ENCODE measurements at regions not wholly inside any gene's neighbourhood (a gene's known extent, or its start where the extent isn't known, plus 50 kb on each side); places are given as distances from the start of the nearest gene placed in this dataset.
"Not testable (repeated sequence)": the region's sequence is repeated elsewhere in the genome, so short reads cannot be mapped to it uniquely, and the experiment has no call there.

DNA sequence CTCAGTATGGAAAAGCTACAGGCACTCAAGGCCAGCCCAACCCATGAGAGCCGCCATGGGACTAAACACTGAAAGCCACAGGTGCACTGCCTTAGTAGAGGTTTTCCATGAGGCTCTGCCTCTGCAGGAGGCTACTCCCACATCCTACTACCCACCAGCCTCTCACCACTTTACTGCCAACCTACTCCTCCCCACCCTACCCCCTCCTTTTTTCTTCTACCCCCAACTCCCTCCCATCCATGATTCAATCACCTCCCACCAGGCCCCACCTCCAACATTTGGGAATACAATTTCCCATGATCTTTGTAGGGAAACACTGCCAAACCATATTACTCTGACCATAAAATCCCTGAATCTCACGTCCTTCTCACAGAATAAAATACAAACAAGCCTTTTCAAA, 101.6 kb upstream of the CTSV start:
- no peak overlapping the region for H3K4me3 ChIP-seq (ENCODE audit: control insufficient read depth, low read depth, low read length)
- TF ChIP-seq, protein P1, sequence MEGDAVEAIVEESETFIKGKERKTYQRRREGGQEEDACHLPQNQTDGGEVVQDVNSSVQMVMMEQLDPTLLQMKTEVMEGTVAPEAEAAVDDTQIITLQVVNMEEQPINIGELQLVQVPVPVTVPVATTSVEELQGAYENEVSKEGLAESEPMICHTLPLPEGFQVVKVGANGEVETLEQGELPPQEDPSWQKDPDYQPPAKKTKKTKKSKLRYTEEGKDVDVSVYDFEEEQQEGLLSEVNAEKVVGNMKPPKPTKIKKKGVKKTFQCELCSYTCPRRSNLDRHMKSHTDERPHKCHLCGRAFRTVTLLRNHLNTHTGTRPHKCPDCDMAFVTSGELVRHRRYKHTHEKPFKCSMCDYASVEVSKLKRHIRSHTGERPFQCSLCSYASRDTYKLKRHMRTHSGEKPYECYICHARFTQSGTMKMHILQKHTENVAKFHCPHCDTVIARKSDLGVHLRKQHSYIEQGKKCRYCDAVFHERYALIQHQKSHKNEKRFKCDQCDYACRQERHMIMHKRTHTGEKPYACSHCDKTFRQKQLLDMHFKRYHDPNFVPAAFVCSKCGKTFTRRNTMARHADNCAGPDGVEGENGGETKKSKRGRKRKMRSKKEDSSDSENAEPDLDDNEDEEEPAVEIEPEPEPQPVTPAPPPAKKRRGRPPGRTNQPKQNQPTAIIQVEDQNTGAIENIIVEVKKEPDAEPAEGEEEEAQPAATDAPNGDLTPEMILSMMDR (conservative IDR thresholded peaks at IDR 0.05; ENCODE audit: control insufficient read depth, insufficient read depth, low read depth, low read length) = no peak
- DNase-seq (ENCODE audit: low read depth) = no peak

DNA sequence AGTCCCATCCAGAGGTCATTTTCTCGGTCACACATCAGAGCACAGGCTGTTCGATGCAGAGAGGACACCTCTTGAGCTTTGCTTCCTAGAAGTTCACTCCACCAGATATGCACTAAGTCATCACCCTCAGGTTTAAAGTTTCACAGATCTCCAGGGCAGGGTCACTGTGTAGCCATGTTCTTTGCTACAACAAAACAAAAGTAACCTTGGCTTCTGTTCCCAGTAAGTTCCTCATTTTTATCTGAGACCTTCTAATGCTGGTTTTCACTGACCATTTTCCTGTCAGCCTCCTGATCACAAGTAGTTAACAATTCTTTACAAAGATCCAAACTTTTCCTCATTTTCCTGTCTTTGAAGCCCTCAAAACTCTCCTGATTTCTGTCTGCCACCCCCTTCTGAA, 97.5 kb upstream of the CTSV start:
- no peak for DNase-seq (ENCODE audit: low read depth)
- TF ChIP-seq, protein P1 (conservative IDR thresholded peaks at IDR 0.05; ENCODE audit: control insufficient read depth, insufficient read depth, low read depth, low read length) = no peak
- H3K4me3 ChIP-seq (ENCODE audit: control insufficient read depth, low read depth, low read length) = no peak overlapping the region

DNA sequence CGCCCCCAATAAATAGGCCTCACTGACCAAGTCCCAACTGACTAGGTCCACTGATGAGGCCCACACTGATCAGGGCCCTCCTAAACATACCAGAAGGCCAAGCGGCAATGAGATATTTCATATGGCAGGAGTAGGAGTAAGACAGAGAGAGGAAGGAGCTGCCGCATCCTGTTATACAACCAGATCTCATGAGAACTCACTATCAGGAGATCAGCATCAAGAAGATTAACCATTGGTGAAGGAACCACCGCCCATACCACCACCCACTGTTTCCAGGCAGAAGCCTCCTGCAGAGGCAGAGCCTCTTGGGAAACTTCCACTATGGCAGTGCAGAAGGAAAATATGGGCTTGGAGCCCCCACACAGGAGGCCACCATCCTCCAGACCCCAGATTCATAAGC, 95.0 kb upstream of the CTSV start:
- not testable (repeated sequence) for H3K4me3 ChIP-seq (ENCODE audit: control insufficient read depth, low read depth, low read length); DNase-seq (ENCODE audit: low read depth)

DNA sequence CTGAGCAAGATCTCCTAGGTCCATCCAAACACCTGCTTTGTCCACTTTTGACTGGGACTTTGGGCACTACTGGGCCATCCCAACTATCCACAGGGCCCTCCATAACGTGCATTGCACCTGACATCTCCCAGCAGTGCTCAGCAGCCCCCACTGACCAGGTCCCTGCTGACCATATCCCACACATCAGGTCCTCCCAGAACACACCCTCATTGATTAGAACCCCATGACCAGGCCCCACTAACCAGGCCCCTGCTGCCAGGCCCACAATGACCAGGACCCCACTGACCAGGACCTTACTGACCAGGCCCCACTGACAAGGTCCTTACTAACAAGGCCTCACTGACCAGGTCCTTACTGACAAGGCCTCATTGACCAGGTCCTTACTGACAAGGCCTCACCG, 93.9 kb upstream of the CTSV start:
- no peak for DNase-seq (ENCODE audit: low read depth)
- TF ChIP-seq, protein P1 (conservative IDR thresholded peaks at IDR 0.05; ENCODE audit: control insufficient read depth, insufficient read depth, low read depth, low read length) = no peak
- H3K4me3 ChIP-seq (ENCODE audit: control insufficient read depth, low read depth, low read length) = no peak overlapping the region

DNA sequence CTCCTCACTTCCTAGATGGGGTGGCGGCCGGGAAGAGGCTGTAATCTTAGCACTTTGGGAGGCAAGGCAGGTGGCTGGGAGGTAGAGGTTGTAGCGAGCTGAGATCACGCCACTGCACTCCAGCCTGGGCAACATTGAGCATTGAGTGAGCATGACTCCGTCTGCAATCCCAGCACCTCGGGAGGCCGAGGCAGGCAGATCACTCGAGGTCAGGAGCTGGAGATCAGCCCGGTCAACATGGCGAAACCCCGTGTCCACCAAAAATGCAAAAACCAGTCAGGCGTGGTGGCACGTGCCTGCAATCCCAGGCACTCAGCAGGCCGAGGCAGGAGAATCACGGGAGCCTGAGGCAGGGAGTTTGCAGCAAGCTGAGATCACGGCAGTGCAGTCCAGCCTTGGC, 91.9 kb upstream of the CTSV start:
- not testable (repeated sequence) for DNase-seq (ENCODE audit: low read depth); H3K4me3 ChIP-seq (ENCODE audit: control insufficient read depth, low read depth, low read length)

DNA sequence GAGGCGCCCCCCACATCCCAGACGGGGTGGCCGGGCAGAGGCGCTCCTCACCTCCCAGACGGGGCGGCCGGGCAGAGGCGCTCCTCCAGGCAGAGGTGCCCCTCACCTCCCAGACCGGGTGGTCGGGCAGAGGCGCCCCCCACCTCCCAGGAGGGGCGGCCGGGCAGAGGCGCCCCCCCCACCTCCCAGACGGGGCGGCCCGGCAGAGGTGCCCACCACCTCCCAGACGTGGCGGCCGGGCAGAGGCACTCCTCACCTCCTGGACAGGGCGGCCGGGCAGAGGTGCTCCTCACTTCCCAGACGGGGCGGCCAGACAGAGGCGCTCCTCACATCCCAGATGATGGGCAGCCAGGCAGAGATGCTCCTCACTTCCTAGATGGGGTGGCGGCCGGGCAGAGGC, 91.4 kb upstream of the CTSV start:
- DNase-seq (ENCODE audit: low read depth); H3K4me3 ChIP-seq (ENCODE audit: control insufficient read depth, low read depth, low read length): not testable (repeated sequence)

DNA sequence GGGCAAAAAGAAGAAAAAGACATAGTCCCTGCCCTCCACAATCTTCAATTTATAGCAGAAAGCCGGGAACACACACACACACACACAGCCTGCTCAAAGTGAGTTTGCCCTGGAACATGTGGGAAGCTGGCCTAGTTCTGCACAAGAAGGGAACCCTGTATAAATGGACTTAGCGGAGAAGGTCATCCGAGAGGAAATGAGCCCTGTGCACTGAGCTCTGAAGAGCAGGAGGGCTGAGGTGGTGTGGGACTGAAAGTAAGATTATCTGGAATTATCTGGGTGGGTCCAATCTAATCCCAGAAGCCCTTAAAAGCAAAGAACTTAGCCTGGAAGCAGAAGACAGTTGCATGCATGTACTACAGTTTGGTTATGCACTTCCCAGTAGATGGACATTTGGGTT, 90.0 kb upstream of the CTSV start:
- no peak for DNase-seq (ENCODE audit: low read depth)
- no peak overlapping the region for H3K4me3 ChIP-seq (ENCODE audit: control insufficient read depth, low read depth, low read length)
- TF ChIP-seq, protein P1 (conservative IDR thresholded peaks at IDR 0.05; ENCODE audit: control insufficient read depth, insufficient read depth, low read depth, low read length) = no peak

DNA sequence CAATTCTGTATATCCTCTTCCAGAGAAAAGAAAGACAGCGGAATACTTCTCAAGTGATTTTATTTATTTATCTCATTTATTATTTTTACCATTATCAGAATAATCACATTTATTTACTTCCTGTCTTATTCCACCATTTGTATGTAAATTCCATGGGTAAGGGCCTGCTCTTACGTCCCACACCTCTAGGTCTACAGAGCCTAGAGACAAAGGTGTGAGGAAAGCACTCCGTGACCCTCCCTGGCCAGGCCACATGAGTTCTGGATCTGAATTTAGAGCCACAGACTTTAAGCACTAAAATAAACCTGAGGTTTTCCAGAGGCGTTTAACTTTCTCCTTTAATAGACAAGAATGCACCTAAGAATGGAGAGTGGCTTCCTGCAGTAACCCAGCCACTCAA, 85.3 kb upstream of the CTSV start:
- no peak for DNase-seq (ENCODE audit: low read depth)
- TF ChIP-seq, protein P1 (conservative IDR thresholded peaks at IDR 0.05; ENCODE audit: control insufficient read depth, insufficient read depth, low read depth, low read length) = no peak
- H3K4me3 ChIP-seq (ENCODE audit: control insufficient read depth, low read depth, low read length) = no peak overlapping the region

DNA sequence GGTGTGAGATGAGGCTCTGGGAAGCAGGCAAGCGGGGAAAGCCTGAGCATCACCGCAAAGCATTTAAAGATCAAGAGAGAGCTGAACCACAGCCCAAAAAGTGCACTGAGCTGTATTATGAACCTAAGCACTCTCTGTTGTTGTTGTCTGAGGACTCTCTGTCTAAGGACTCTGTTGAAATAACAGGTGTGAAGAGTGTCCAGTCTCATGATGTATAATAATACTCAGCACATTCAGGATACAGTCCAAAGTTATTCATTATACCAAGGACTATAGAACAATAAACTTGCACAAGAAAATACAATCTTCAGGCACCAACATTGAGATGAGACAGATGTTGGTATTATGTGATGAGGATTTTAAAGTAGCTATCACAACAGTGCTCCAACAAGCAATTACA, 71.8 kb upstream of the CTSV start:
- no peak for DNase-seq (ENCODE audit: low read depth)
- TF ChIP-seq, protein P1 (conservative IDR thresholded peaks at IDR 0.05; ENCODE audit: control insufficient read depth, insufficient read depth, low read depth, low read length) = no peak
- no peak overlapping the region for H3K4me3 ChIP-seq (ENCODE audit: control insufficient read depth, low read depth, low read length)

Data from fibroblast of mammary gland (primary cell).